Thyroid gland (tissue), 4 donors: ENCODE measurements at regions not wholly inside any gene's neighbourhood (a gene's known extent, or its start where the extent isn't known, plus 50 kb on each side); places are given as distances from the start of the nearest gene placed in this dataset.

ENCODE experiments used
- DNase-seq, 2 donors: peaks; one replicate each; pipeline ENCODE4 v3.0.0-alpha.2; 2019
- H3K27ac ChIP-seq, 3 donors: fragments of 200-600 bp; sonication (generic); 1 replicate in 2 of 3; 2 replicates in 1 of 3; pipeline ENCODE4 v1.5.1; 2016 to 2019; ENCODE audit warnings: mild to moderate bottlenecking in 1 of 3, moderate library complexity in 1 of 3
- H3K27me3 ChIP-seq: fragments of 200-600 bp; sonication (generic); one replicate; pipeline ENCODE4 v1.5.1; 2019
- H3K36me3 ChIP-seq, 2 donors: fragments of 200-600 bp; sonication (generic); one replicate each; pipeline ENCODE4 v1.5.1; 2016 to 2019
- H3K4me1 ChIP-seq, 2 donors: fragments of 200-600 bp; sonication (generic); one replicate each; pipeline ENCODE4 v1.5.1; 2017 to 2019
- H3K4me3 ChIP-seq, 3 donors: fragments of 200-600 bp; sonication (generic); replicated peaks in 1 of 3; 1 replicate in 2 of 3; 2 replicates in 1 of 3; pipeline ENCODE4 v1.5.1; 2016; ENCODE audit warnings: mild to moderate bottlenecking in 1 of 3
- H3K9me3 ChIP-seq: fragments of 200-600 bp; sonication (generic); one replicate; pipeline ENCODE4 v1.5.1; 2017
- POLR2A ChIP-seq, 2 donors: fragments of 450-650 bp; IDR thresholded peaks; one replicate each; pipeline ENCODE4 v1.6.1; 2017; ENCODE audit warnings: antibody characterized with exemption in 2 of 2, mild to moderate bottlenecking in 2 of 2, moderate library complexity in 1 of 2
- WGBS, 2 donors: methylation state at CpG; one replicate each; pipeline ENCODE4 v1.1.5; 2017; 5-methylcytosine and 5-hydroxymethylcytosine counted together
- intact Hi-C: fragments of 100-400 bp; cut with DNase I; formaldehyde crosslinking; loops from one replicate; pipeline ENCODE4 v1.15.1; 2023
- TF ChIP-seq, protein P1 (sequence below), 6 experiments: fragments of 200-600 bp in 3 of 6; fragments of 450-650 bp in 3 of 6; sonication (generic) in 3 of 6; IDR thresholded peaks; one replicate each; pipeline ENCODE4 v1.5.1; 2016 to 2019; ENCODE audit warnings: antibody characterized with exemption in 6 of 6, mild to moderate bottlenecking in 2 of 6, inconsistent platforms in 1 of 6, moderate library complexity in 1 of 6

GRCh38 chr5:27217155-27217956 is 179.0 kb upstream of the CDH9 start:
- Histone ChIP-seq H3K27me3 (no peaks in the 10 kb centered on the region), H3K27ac (no peak overlapping the region), H3K36me3 (no peaks in the 10 kb centered on the region), H3K4me3 (no peak overlapping the region), H3K9me3 (no peaks in the 10 kb centered on the region), H3K4me1 (no peaks in the 10 kb centered on the region)
- WGBS, 2 donors: 81 to 90% methylated on average over 15 of the region's 15 CpGs
- TF ChIP-seq, protein P1, sequence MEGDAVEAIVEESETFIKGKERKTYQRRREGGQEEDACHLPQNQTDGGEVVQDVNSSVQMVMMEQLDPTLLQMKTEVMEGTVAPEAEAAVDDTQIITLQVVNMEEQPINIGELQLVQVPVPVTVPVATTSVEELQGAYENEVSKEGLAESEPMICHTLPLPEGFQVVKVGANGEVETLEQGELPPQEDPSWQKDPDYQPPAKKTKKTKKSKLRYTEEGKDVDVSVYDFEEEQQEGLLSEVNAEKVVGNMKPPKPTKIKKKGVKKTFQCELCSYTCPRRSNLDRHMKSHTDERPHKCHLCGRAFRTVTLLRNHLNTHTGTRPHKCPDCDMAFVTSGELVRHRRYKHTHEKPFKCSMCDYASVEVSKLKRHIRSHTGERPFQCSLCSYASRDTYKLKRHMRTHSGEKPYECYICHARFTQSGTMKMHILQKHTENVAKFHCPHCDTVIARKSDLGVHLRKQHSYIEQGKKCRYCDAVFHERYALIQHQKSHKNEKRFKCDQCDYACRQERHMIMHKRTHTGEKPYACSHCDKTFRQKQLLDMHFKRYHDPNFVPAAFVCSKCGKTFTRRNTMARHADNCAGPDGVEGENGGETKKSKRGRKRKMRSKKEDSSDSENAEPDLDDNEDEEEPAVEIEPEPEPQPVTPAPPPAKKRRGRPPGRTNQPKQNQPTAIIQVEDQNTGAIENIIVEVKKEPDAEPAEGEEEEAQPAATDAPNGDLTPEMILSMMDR (IDR thresholded peaks at IDR 0.05): no peak
- TF ChIP-seq POLR2A (IDR thresholded peaks at IDR 0.05): no peak
- DNase-seq: no peak
- intact Hi-C loops: no loop called here

- intact Hi-C loops: no loop called here
- Histone ChIP-seq H3K36me3 (no peaks in the 10 kb centered on the region), H3K27ac (no peak overlapping the region), H3K4me1 (no peaks in the 10 kb centered on the region), H3K9me3 (no peaks in the 10 kb centered on the region), H3K4me3 (no peak overlapping the region), H3K27me3 (no peaks in the 10 kb centered on the region)
- WGBS, 2 donors: 76 to 85% methylated on average over 3 of the region's 3 CpGs
- no peak for TF ChIP-seq POLR2A (IDR thresholded peaks at IDR 0.05)
- TF ChIP-seq, protein P1 (IDR thresholded peaks at IDR 0.05): no peak
- DNase-seq: no peak
These were observed 178.1 kb upstream of the CDH9 start for GRCh38 chr5:27216367-27216950.

- 72 to 73% methylated on average over 2 of the region's 2 CpGs for WGBS, 2 donors
- no peak for DNase-seq
- intact Hi-C loops: no loop called here
These were observed 169.7 kb upstream of the CDH9 start for GRCh38 chr5:27208051-27208450.

DNA sequence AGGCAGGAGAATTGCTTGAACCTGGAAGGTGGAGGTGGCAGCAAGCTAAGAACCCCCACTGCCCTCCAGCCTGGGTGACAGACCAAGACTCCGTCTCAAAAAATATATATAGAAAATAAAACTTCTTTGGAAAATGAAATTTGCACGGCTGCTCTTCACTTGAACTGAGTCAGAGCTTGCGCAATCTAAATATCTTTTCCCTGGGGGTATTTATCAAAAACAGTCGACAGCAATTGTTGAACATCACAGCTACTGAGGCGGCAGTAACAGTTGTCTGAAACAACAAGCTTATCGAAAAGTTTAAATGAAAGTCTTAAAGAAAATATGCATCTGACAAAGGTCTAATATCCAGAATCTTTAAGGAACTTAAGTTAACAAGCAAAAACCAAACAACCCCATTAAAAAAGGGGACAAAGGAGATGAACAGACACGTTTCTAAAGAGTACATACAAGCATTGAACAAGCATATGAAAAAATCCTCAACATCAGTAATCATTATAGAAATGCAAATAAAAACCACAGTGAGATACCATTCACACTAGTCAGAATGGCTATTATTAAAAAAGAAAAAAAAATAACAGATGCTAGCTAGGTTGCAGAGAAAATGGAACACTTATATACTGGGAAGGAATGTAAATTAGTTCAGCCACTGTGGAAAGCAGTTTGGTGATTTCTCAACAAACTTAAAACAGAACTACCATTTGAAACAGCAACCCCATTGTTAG is 153.6 kb upstream of the CDH9 start:
- H3K27ac ChIP-seq: no peak overlapping the region
- no peak overlapping the region for H3K4me3 ChIP-seq
- no peaks in the 10 kb centered on the region for H3K4me1 ChIP-seq
- no peak for TF ChIP-seq POLR2A (IDR thresholded peaks at IDR 0.05)
- H3K36me3 ChIP-seq: no peaks in the 10 kb centered on the region
- 74 to 86% methylated on average over 7 of the region's 7 CpGs for WGBS, 2 donors
- no peaks in the 10 kb centered on the region for H3K9me3 ChIP-seq
- DNase-seq: no peak
- no peaks in the 10 kb centered on the region for H3K27me3 ChIP-seq
- intact Hi-C loops: no loop called here

More at GRCh38 chr5:27208051-27208450, 169.7 kb upstream of the CDH9 start:
- no peaks in the 10 kb centered on the region for H3K36me3 ChIP-seq
- H3K4me1 ChIP-seq: no peaks in the 10 kb centered on the region
- no peak for TF ChIP-seq POLR2A (IDR thresholded peaks at IDR 0.05)
- TF ChIP-seq, protein P1 (IDR thresholded peaks at IDR 0.05): no peak
- H3K4me3 ChIP-seq: no peak overlapping the region
- H3K9me3 ChIP-seq: no peaks in the 10 kb centered on the region
- H3K27ac ChIP-seq: no peak overlapping the region
- H3K27me3 ChIP-seq: no peaks in the 10 kb centered on the region

DNA sequence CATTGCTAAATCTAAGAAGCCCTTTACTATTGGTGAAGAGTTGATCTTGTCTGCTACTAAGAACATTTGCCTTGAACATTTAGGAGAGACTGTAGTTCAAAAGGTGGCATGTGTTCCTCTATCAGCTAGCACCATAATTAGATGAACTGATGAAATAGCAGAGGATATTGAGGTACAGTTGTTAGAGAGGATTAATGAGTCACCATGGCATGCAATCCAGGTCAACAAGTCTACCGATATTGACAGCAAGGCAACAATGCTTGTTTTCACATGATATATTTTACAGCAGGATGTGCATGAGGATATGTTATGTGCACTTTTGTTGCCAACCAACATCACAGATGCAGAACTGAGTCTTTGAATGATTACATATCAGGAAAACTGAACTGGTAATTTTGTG is 134.3 kb upstream of the CDH9 start:
- no peak overlapping the region for H3K4me3 ChIP-seq
- no peaks in the 10 kb centered on the region for H3K4me1 ChIP-seq
- no peaks in the 10 kb centered on the region for H3K27me3 ChIP-seq
- intact Hi-C loops: no loop called here
- no peak for DNase-seq
- TF ChIP-seq, protein P1 (IDR thresholded peaks at IDR 0.05): no peak
- no peak for TF ChIP-seq POLR2A (IDR thresholded peaks at IDR 0.05)
- no peaks in the 10 kb centered on the region for H3K9me3 ChIP-seq
- H3K27ac ChIP-seq: no peak overlapping the region
- H3K36me3 ChIP-seq: no peaks in the 10 kb centered on the region
- 97% methylated on average over 1 of the region's 1 CpG for WGBS, 2 donors
